GM12872 (cell line): ENCODE measurements at regions not wholly inside any gene's neighbourhood (a gene's known extent, or its start where the extent isn't known, plus 50 kb on each side); places are given as distances from the start of the nearest gene placed in this dataset.

Source experiments
- CTCF ChIP-seq: IDR thresholded peaks from 3 replicates; pipeline ENCODE4 v1.5.1; 2011; ENCODE audit warnings: low read depth, mild to moderate bottlenecking, low read length, moderate library complexity; ENCODE audit not compliant: insufficient read depth

GRCh38 chr13:90899416-90899815 lies 448.1 kb upstream of the MIR17HG start:
- TF ChIP-seq CTCF, result no peak

GRCh38 chr13:90902255-90902654 lies 445.2 kb upstream of the MIR17HG start:
- TF ChIP-seq CTCF, result no peak

GRCh38 chr13:90906554-90906953 lies 440.9 kb upstream of the MIR17HG start:
- no peak for TF ChIP-seq CTCF

GRCh38 chr13:90908792-90909191 lies 438.7 kb upstream of the MIR17HG start:
- no peak for TF ChIP-seq CTCF

GRCh38 chr13:90910018-90910639 lies 437.4 kb upstream of the MIR17HG start:
- no peak for TF ChIP-seq CTCF

- TF ChIP-seq CTCF, result no peak
Observed at GRCh38 chr13:90912247-90912646, 435.2 kb upstream of the MIR17HG start.

GRCh38 chr13:90918536-90918935 lies 429.0 kb upstream of the MIR17HG start:
- no peak for TF ChIP-seq CTCF
